Endothelial cell (in vitro differentiated cells): ENCODE measurements at regions not wholly inside any gene's neighbourhood (a gene's known extent, or its start where the extent isn't known, plus 50 kb on each side); places are given as distances from the start of the nearest gene placed in this dataset.
"Not testable (repeated sequence)": the region's sequence is repeated elsewhere in the genome, so short reads cannot be mapped to it uniquely, and the experiment has no call there.

Source experiments
- DNase-seq: peaks from one replicate; pipeline ENCODE4 v3.0.0; 2021; ENCODE audit warnings: low spot score
- H3K27ac Mint-ChIP-seq: one replicate; pipeline ENCODE4 v1.8.0; 2021; ENCODE audit warnings: mixed read lengths, inconsistent platforms; ENCODE audit not compliant: unreplicated experiment
- H3K27me3 Mint-ChIP-seq: one replicate; pipeline ENCODE4 v1.8.0; 2021; ENCODE audit warnings: mild to moderate bottlenecking, moderate library complexity, mixed read lengths, inconsistent platforms; ENCODE audit not compliant: unreplicated experiment
- H3K36me3 Mint-ChIP-seq: one replicate; pipeline ENCODE4 v1.8.0; 2021; ENCODE audit warnings: mild to moderate bottlenecking, low read depth, mixed read lengths, inconsistent platforms; ENCODE audit not compliant: unreplicated experiment
- H3K4me1 Mint-ChIP-seq: one replicate; pipeline ENCODE4 v1.8.0; 2021; ENCODE audit warnings: mild to moderate bottlenecking, mixed read lengths, inconsistent platforms; ENCODE audit not compliant: unreplicated experiment
- H3K4me3 Mint-ChIP-seq: one replicate; pipeline ENCODE4 v1.8.0; 2021; ENCODE audit warnings: mild to moderate bottlenecking, mixed read lengths, inconsistent platforms; ENCODE audit not compliant: unreplicated experiment
- H3K9me3 Mint-ChIP-seq: one replicate; pipeline ENCODE4 v1.8.0; 2021; ENCODE audit warnings: mixed read lengths, inconsistent platforms; ENCODE audit not compliant: unreplicated experiment
- CTCF ChIP-seq: fragments of 200-600 bp; sonication (generic); IDR thresholded peaks from one replicate; pipeline ENCODE4 v1.5.0; 2021; ENCODE audit warnings: antibody characterized with exemption; ENCODE audit not compliant: unreplicated experiment

GRCh38 chrX:89757767-89758166 is 163.9 kb upstream of the TGIF2LX start:
- H3K9me3 Mint-ChIP-seq, H3K27me3 Mint-ChIP-seq, H3K4me1 Mint-ChIP-seq, H3K27ac Mint-ChIP-seq, DNase-seq, H3K36me3 Mint-ChIP-seq, H3K4me3 Mint-ChIP-seq: not testable (repeated sequence)
- TF ChIP-seq CTCF, result peak; percentile 71

- H3K4me3 Mint-ChIP-seq, H3K27me3 Mint-ChIP-seq, DNase-seq, H3K4me1 Mint-ChIP-seq, H3K9me3 Mint-ChIP-seq, H3K27ac Mint-ChIP-seq, H3K36me3 Mint-ChIP-seq: not testable (repeated sequence)
Measured at GRCh38 chrX:89759076-89759685, 162.5 kb upstream of the TGIF2LX start.

GRCh38 chrX:89771639-89772038 is 150.1 kb upstream of the TGIF2LX start:
- not testable (repeated sequence) for H3K27ac Mint-ChIP-seq, H3K4me1 Mint-ChIP-seq, H3K27me3 Mint-ChIP-seq, H3K36me3 Mint-ChIP-seq, DNase-seq, H3K9me3 Mint-ChIP-seq, H3K4me3 Mint-ChIP-seq

- not testable (repeated sequence) for DNase-seq, H3K4me1 Mint-ChIP-seq, H3K36me3 Mint-ChIP-seq, H3K9me3 Mint-ChIP-seq, H3K4me3 Mint-ChIP-seq, H3K27me3 Mint-ChIP-seq, H3K27ac Mint-ChIP-seq
Measured at GRCh38 chrX:89811440-89811839, 110.3 kb upstream of the TGIF2LX start.

- not testable (repeated sequence) for H3K36me3 Mint-ChIP-seq, H3K27ac Mint-ChIP-seq, H3K4me3 Mint-ChIP-seq, H3K4me1 Mint-ChIP-seq, DNase-seq, H3K27me3 Mint-ChIP-seq, H3K9me3 Mint-ChIP-seq
Measured at GRCh38 chrX:89839723-89840122, 82.0 kb upstream of the TGIF2LX start.

GRCh38 chrX:89871662-89872061 is 50.0 kb upstream of the TGIF2LX start:
- not testable (repeated sequence) for H3K27ac Mint-ChIP-seq, H3K27me3 Mint-ChIP-seq, H3K9me3 Mint-ChIP-seq, H3K36me3 Mint-ChIP-seq, H3K4me1 Mint-ChIP-seq, H3K4me3 Mint-ChIP-seq
- peak; percentile 25 for TF ChIP-seq CTCF
- DNase-seq, result peak; percentile 8
